Right atrium auricular region (tissue), 2 donors: ENCODE measurements at regions not wholly inside any gene's neighbourhood (a gene's known extent, or its start where the extent isn't known, plus 50 kb on each side); places are given as distances from the start of the nearest gene placed in this dataset.

Source experiments
- DNase-seq: peaks from one replicate; pipeline ENCODE4 v3.0.0-alpha.2; 2019; ENCODE audit warnings: low spot score
- H3K27ac ChIP-seq, 2 donors: fragments of 200-600 bp; sonication (generic); 1 replicate in 1 of 2; 2 replicates in 1 of 2; pipeline ENCODE4 v1.5.1; 2016 to 2019
- H3K27me3 ChIP-seq, 2 donors: fragments of 200-600 bp; sonication (generic); one replicate each; pipeline versions ENCODE4 v1.5.1 to v1.6.0; 2017 to 2019
- H3K36me3 ChIP-seq: fragments of 200-600 bp; sonication (generic); one replicate; pipeline ENCODE4 v1.5.1; 2016
- H3K4me1 ChIP-seq, 2 donors: fragments of 200-600 bp; sonication (generic); one replicate each; pipeline versions ENCODE4 v1.5.1 to v1.6.0; 2017 to 2019
- H3K4me3 ChIP-seq, 2 donors: fragments of 200-600 bp; sonication (generic); 1 replicate in 1 of 2; 2 replicates in 1 of 2; pipeline ENCODE4 v1.5.1; 2017 to 2019; ENCODE audit warnings: mild to moderate bottlenecking in 1 of 2, moderate library complexity in 1 of 2
- H3K9me3 ChIP-seq, 2 donors: fragments of 200-600 bp; sonication (generic); one replicate each; pipeline ENCODE4 v1.5.1; 2019
- CTCF ChIP-seq, 2 donors: fragments of 200-600 bp; sonication (generic); IDR thresholded peaks; one replicate each; pipeline ENCODE4 v1.5.1; 2019; ENCODE audit warnings: antibody characterized with exemption in 2 of 2

- no peak overlapping the region for H3K27ac ChIP-seq
- TF ChIP-seq CTCF (IDR thresholded peaks at IDR 0.05): no peak
- H3K4me3 ChIP-seq: no peak overlapping the region
- H3K9me3 ChIP-seq: peaks cover 6 to 10% of the 10 kb centered on the region in 2 donors
- no peak for DNase-seq
- H3K4me1 ChIP-seq: no peaks in the 10 kb centered on the region
- H3K36me3 ChIP-seq: no peaks in the 10 kb centered on the region
- no peaks in the 10 kb centered on the region for H3K27me3 ChIP-seq
These were observed 72.2 kb upstream of the CDK20 start for GRCh38 chr9:88046542-88046941.

GRCh38 chr9:88045686-88046085, 71.4 kb upstream of the CDK20 start:
- DNase-seq: no peak
- H3K27ac ChIP-seq: no peak overlapping the region
- H3K36me3 ChIP-seq: no peaks in the 10 kb centered on the region
- no peak for TF ChIP-seq CTCF (IDR thresholded peaks at IDR 0.05)
- H3K4me3 ChIP-seq: no peak overlapping the region
- no peaks in the 10 kb centered on the region for H3K4me1 ChIP-seq
- H3K27me3 ChIP-seq: no peaks in the 10 kb centered on the region
- H3K9me3 ChIP-seq: peaks cover 6 to 10% of the 10 kb centered on the region in 2 donors

GRCh38 chr9:88044200-88044599, 69.9 kb upstream of the CDK20 start:
- no peak for TF ChIP-seq CTCF (IDR thresholded peaks at IDR 0.05)
- Histone ChIP-seq H3K9me3 (peaks cover 6 to 10% of the 10 kb centered on the region in 2 donors), H3K4me3 (no peak overlapping the region), H3K27ac (no peak overlapping the region), H3K27me3 (no peaks in the 10 kb centered on the region), H3K36me3 (no peaks in the 10 kb centered on the region), H3K4me1 (no peaks in the 10 kb centered on the region)
- no peak for DNase-seq

- H3K4me3 ChIP-seq: no peak overlapping the region
- H3K9me3 ChIP-seq: peaks cover 6 to 10% of the 10 kb centered on the region in 2 donors
- H3K4me1 ChIP-seq: no peaks in the 10 kb centered on the region
- H3K36me3 ChIP-seq: no peaks in the 10 kb centered on the region
- DNase-seq: no peak
- TF ChIP-seq CTCF (IDR thresholded peaks at IDR 0.05): no peak
- no peaks in the 10 kb centered on the region for H3K27me3 ChIP-seq
- no peak overlapping the region for H3K27ac ChIP-seq
These were observed 69.3 kb upstream of the CDK20 start for GRCh38 chr9:88043647-88044046.

GRCh38 chr9:88041447-88041846, 67.1 kb upstream of the CDK20 start:
- Histone ChIP-seq H3K36me3 (no peaks in the 10 kb centered on the region), H3K27ac (no peak overlapping the region), H3K9me3 (peaks cover 13 to 27% of the 10 kb centered on the region in 2 donors), H3K4me1 (no peaks in the 10 kb centered on the region), H3K4me3 (no peak overlapping the region), H3K27me3 (no peaks in the 10 kb centered on the region)
- TF ChIP-seq CTCF (IDR thresholded peaks at IDR 0.05): peak in 1 of 2 donors; percentile 55
- no peak for DNase-seq

GRCh38 chr9:88037285-88037845, 63.0 kb upstream of the CDK20 start:
- TF ChIP-seq CTCF (IDR thresholded peaks at IDR 0.05): no peak
- Histone ChIP-seq H3K4me1 (no peaks in the 10 kb centered on the region), H3K36me3 (no peaks in the 10 kb centered on the region), H3K4me3 (no peak overlapping the region), H3K27me3 (no peaks in the 10 kb centered on the region), H3K9me3 (peaks cover 7 to 18% of the 10 kb centered on the region in 2 donors), H3K27ac (no peak overlapping the region)
- DNase-seq: no peak
